Sigmoid colon (tissue), 6 donors: ENCODE measurements at regions not wholly inside any gene's neighbourhood (a gene's known extent, or its start where the extent isn't known, plus 50 kb on each side); places are given as distances from the start of the nearest gene placed in this dataset.

Experiments
- DNase-seq: peaks from one replicate; pipeline ENCODE4 v3.0.0-alpha.2; 2019
- H3K27ac ChIP-seq, 4 donors: fragments of 200-600 bp; sonication (generic); one replicate each; pipeline ENCODE4 v1.5.1; 2016 to 2019; ENCODE audit warnings: mild to moderate bottlenecking in 1 of 4
- H3K27me3 ChIP-seq, 3 donors: fragments of 200-600 bp; sonication (generic); one replicate each; pipeline ENCODE4 v1.5.1; 2019; ENCODE audit warnings: mild to moderate bottlenecking in 1 of 3
- H3K36me3 ChIP-seq, 4 donors: fragments of 200-600 bp; sonication (generic); one replicate each; pipeline ENCODE4 v1.5.1; 2016 to 2019
- H3K4me1 ChIP-seq, 4 donors: fragments of 200-600 bp; sonication (generic); one replicate each; pipeline ENCODE4 v1.5.1; 2017 to 2019
- H3K4me3 ChIP-seq, 4 donors: fragments of 200-600 bp; sonication (generic); one replicate each; pipeline ENCODE4 v1.5.1; 2017 to 2019; ENCODE audit warnings: mild to moderate bottlenecking in 2 of 4, moderate library complexity in 1 of 4
- H3K9me3 ChIP-seq, 4 donors: fragments of 200-600 bp in 3 of 4; sonication (generic) in 3 of 4; one replicate each; pipeline versions ENCODE4 v1.5.1 to v1.6.1; 2013 to 2019
- CTCF ChIP-seq, 4 experiments: fragments of 450-650 bp in 3 of 4; fragments of 200-600 bp in 1 of 4; IDR thresholded peaks; one replicate each; pipeline ENCODE4 v1.5.1; 2016 to 2019; ENCODE audit warnings: antibody characterized with exemption in 4 of 4, mild to moderate bottlenecking in 3 of 4, moderate library complexity in 2 of 4
- EP300 ChIP-seq, 4 donors: sonication (generic); formaldehyde crosslinking; IDR thresholded peaks; one replicate each; pipeline ENCODE4 v1.6.1; 2017; ENCODE audit warnings: antibody characterized with exemption in 4 of 4
- POLR2A ChIP-seq, 2 donors: fragments of 450-650 bp; IDR thresholded peaks; one replicate each; pipeline ENCODE4 v1.6.1; 2016; ENCODE audit warnings: antibody characterized with exemption in 2 of 2, mild to moderate bottlenecking in 2 of 2, moderate library complexity in 2 of 2
- POLR2AphosphoS5 ChIP-seq, 4 donors: sonication (generic); formaldehyde crosslinking; IDR thresholded peaks; one replicate each; pipeline ENCODE4 v1.6.1; 2017; ENCODE audit warnings: antibody characterized with exemption in 4 of 4
- WGBS, 2 donors: extraction: QIAGEN DNeasy Blood & Tissue Kit; methylation state at CpG; one replicate each; pipeline ENCODE4 v1.1.7; 2013; 5-methylcytosine and 5-hydroxymethylcytosine counted together
- intact Hi-C: fragments of 100-400 bp; cut with DNase I; formaldehyde crosslinking; loops from one replicate; pipeline ENCODE4 v1.15.1; 2023
- donor health status: healthy with polysubstance abuse.
- donor health status: healthy.

DNA sequence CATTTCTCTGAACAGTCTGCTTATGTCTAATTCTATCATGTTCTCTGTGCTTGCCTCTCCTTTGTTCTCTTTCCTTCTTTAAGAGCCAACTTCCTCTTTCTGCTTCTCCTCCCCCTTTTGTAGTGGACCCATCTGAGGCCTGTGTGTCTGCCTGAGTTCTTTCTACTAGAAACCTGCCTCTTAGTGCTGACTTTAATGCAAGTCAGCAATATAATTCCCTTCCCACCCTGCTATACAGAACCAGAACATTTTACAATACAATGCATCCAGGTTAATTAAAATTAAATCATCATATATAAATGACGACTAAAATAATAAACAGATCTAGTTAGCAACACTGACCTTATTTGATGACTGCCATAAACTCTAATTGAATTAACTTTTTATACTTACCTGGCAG lies 82.6 kb upstream of the GAS1 start:
- Histone ChIP-seq H3K27ac (peak overlapping the region; percentile 25 to 54 (median 40)), H3K36me3 (no peaks in the 10 kb centered on the region), H3K27me3 (no peaks in the 10 kb centered on the region), H3K4me3 (no peak overlapping the region), H3K9me3 (no peaks in the 10 kb centered on the region), H3K4me1 (peaks cover 0 to 31% (median 23%) of the 10 kb centered on the region in 4 donors)
- intact Hi-C loops = no loop called here
- 56 to 85% methylated on average over 1 of the region's 1 CpG for WGBS, 2 donors
- TF ChIP-seq EP300 (IDR thresholded peaks at IDR 0.05) (no peak), CTCF (IDR thresholded peaks at IDR 0.05) (no peak), POLR2A (IDR thresholded peaks at IDR 0.05) (no peak), POLR2AphosphoS5 (IDR thresholded peaks at IDR 0.05) (no peak)
- DNase-seq = no peak

GRCh38 chr9:87034841-87035240 lies 87.5 kb upstream of the GAS1 start:
- H3K27ac ChIP-seq = peak overlapping the region; percentile 77 to 85 (median 82)
- intact Hi-C loops = loop anchor here (2.0 kb wide), 2 partner anchors 86 to 88 kb away; partner anchors contain the start of gene GAS1
- no peaks in the 10 kb centered on the region for H3K27me3 ChIP-seq
- no peak for TF ChIP-seq CTCF (IDR thresholded peaks at IDR 0.05)
- no peak for TF ChIP-seq EP300 (IDR thresholded peaks at IDR 0.05)
- no peak for TF ChIP-seq POLR2A (IDR thresholded peaks at IDR 0.05)
- H3K36me3 ChIP-seq = no peaks in the 10 kb centered on the region
- WGBS, 2 donors = 75 to 80% methylated on average over 8 of the region's 8 CpGs
- no peak for DNase-seq
- no peak overlapping the region for H3K4me3 ChIP-seq
- no peaks in the 10 kb centered on the region for H3K9me3 ChIP-seq
- H3K4me1 ChIP-seq = peaks cover 0 to 66% (median 38%) of the 10 kb centered on the region in 4 donors

GRCh38 chr9:87035879-87036278 lies 88.6 kb upstream of the GAS1 start:
- Histone ChIP-seq H3K27me3 (no peaks in the 10 kb centered on the region), H3K4me3 (no peak overlapping the region), H3K9me3 (no peaks in the 10 kb centered on the region), H3K27ac (peak overlapping the region; percentile 77 to 85 (median 82)), H3K36me3 (no peaks in the 10 kb centered on the region), H3K4me1 (peaks cover 0 to 58% (median 32%) of the 10 kb centered on the region in 4 donors)
- no peak for TF ChIP-seq EP300 (IDR thresholded peaks at IDR 0.05)
- TF ChIP-seq POLR2AphosphoS5 (IDR thresholded peaks at IDR 0.05) = peak in 3 of 4 donors; percentile 6 to 34 (median 30)
- TF ChIP-seq POLR2A (IDR thresholded peaks at IDR 0.05) = no peak
- no peak for TF ChIP-seq CTCF (IDR thresholded peaks at IDR 0.05)
- no peak for DNase-seq
- 59 to 78% methylated on average over 5 of the region's 5 CpGs for WGBS, 2 donors
- intact Hi-C loops = loop anchor here (2.0 kb wide), 2 partner anchors 85 to 89 kb away; partner anchors contain the start of gene GAS1

DNA sequence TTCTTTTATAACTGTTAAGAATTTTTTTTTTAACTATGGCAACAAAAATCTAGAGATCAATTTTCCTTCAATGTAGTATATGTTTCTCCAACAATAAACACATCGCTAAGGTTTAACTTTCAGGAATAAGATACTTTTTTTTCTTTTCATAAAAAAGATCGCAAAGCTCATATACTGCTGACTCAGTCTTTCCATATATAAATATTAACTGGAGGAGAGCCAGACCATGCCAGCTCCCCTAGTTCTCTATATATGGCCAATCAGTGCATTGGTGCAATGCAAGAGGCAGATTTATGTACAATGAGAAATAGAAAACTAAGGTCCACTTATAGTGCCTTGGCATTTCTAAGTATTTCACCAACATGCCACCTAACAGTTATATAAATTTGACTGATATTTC lies 89.2 kb upstream of the GAS1 start:
- Histone ChIP-seq H3K4me3 (no peak overlapping the region), H3K36me3 (no peaks in the 10 kb centered on the region), H3K4me1 (peaks cover 0 to 58% (median 32%) of the 10 kb centered on the region in 4 donors), H3K27me3 (no peaks in the 10 kb centered on the region), H3K9me3 (no peaks in the 10 kb centered on the region), H3K27ac (peak overlapping the region; percentile 77 to 85 (median 82))
- no peak for TF ChIP-seq POLR2A (IDR thresholded peaks at IDR 0.05)
- TF ChIP-seq CTCF (IDR thresholded peaks at IDR 0.05) = no peak
- TF ChIP-seq EP300 (IDR thresholded peaks at IDR 0.05) = no peak
- no peak for TF ChIP-seq POLR2AphosphoS5 (IDR thresholded peaks at IDR 0.05)
- no peak for DNase-seq
- WGBS, 2 donors = 87 to 88% methylated on average over 2 of the region's 2 CpGs
- intact Hi-C loops = no loop called here

DNA sequence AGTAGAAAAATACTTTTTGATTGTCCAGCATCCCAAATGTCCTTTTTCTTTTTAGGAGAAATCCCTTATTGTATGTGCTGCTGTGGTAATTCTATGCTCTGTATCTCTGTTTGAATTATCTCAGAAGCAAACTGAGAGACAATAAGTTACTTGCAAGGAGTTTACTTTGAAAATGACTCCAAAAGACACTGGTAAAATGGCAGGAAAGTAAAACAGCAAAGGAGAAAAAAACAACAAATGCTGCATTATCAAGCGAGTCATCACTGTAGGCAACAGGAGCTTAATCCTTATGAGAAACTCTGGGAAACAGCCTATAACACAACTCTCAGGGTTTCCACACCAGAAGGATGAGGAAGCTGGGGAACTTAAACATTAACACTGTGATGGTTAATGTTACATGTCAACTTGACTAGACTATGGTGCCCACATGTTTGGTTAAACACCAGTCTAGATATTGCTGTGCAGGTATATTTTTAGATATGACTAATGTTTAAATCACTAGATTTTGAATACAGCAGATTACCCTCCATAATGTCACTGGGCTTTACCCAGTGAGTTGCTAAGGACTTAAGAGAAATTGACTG lies 92.6 kb upstream of the GAS1 start:
- no peaks in the 10 kb centered on the region for H3K27me3 ChIP-seq
- 87 to 91% methylated on average over 1 of the region's 1 CpG for WGBS, 2 donors
- peak overlapping the region in 1 of 4 donors; percentile 29 for H3K27ac ChIP-seq
- H3K4me3 ChIP-seq = no peak overlapping the region
- peaks cover 0 to 37% (median 15%) of the 10 kb centered on the region in 4 donors for H3K4me1 ChIP-seq
- no peak for TF ChIP-seq CTCF (IDR thresholded peaks at IDR 0.05)
- TF ChIP-seq POLR2A (IDR thresholded peaks at IDR 0.05) = no peak
- no peak for TF ChIP-seq EP300 (IDR thresholded peaks at IDR 0.05)
- TF ChIP-seq POLR2AphosphoS5 (IDR thresholded peaks at IDR 0.05) = no peak
- DNase-seq = no peak
- intact Hi-C loops = no loop called here
- H3K36me3 ChIP-seq = no peaks in the 10 kb centered on the region
- H3K9me3 ChIP-seq = no peaks in the 10 kb centered on the region
